Lower leg skin (tissue), 3 donors: ENCODE measurements at regions not wholly inside any gene's neighbourhood (a gene's known extent, or its start where the extent isn't known, plus 50 kb on each side); places are given as distances from the start of the nearest gene placed in this dataset.

Experiments
- POLR2A ChIP-seq, 2 donors: fragments of 450-650 bp; IDR thresholded peaks; one replicate each; pipeline ENCODE4 v1.6.1; 2016 to 2017; ENCODE audit warnings: antibody characterized with exemption in 2 of 2, mild to moderate bottlenecking in 1 of 2, moderate library complexity in 1 of 2
- TF ChIP-seq, protein P1 (sequence below), 3 donors: fragments of 450-650 bp; IDR thresholded peaks; one replicate each; pipeline ENCODE4 v1.5.1; 2016; ENCODE audit warnings: antibody characterized with exemption in 3 of 3, mild to moderate bottlenecking in 3 of 3, moderate library complexity in 2 of 3

DNA sequence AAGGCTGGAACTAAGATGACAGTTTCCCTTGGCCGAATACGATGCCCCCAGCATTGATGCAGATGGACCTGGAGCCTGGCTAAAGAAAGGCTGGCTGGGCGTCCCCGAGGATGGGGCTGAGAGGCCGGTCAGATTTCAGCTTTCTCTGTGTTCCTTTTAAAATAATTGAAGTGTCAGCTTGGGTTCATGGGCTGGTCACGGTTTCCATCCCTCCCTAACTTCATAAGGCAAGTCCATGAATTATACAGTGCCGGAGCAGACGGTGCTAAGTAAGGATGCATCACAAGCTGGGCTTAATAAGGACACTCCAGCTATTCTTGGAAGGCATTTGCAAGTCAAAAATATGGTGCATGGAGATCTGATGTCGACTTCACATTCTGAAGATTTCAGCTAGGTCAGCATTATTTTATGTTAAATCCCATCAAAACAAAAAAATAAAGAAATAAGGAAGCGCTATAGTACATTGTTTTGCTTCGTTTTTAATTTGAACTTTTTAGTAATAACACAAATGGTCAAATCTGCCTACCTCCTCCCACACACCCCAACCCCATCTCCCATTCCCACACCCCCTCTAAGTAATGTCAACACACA is 220.8 kb downstream of the RPLP1 start:
- no peak for TF ChIP-seq POLR2A (IDR thresholded peaks at IDR 0.05)
- TF ChIP-seq, protein P1, sequence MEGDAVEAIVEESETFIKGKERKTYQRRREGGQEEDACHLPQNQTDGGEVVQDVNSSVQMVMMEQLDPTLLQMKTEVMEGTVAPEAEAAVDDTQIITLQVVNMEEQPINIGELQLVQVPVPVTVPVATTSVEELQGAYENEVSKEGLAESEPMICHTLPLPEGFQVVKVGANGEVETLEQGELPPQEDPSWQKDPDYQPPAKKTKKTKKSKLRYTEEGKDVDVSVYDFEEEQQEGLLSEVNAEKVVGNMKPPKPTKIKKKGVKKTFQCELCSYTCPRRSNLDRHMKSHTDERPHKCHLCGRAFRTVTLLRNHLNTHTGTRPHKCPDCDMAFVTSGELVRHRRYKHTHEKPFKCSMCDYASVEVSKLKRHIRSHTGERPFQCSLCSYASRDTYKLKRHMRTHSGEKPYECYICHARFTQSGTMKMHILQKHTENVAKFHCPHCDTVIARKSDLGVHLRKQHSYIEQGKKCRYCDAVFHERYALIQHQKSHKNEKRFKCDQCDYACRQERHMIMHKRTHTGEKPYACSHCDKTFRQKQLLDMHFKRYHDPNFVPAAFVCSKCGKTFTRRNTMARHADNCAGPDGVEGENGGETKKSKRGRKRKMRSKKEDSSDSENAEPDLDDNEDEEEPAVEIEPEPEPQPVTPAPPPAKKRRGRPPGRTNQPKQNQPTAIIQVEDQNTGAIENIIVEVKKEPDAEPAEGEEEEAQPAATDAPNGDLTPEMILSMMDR (IDR thresholded peaks at IDR 0.05), result no peak
